ENCODE measurements at regions not wholly inside any gene's neighbourhood (a gene's known extent, or its start where the extent isn't known, plus 50 kb on each side); places are given as distances from the start of the nearest gene placed in this dataset.

GRCh38 chr21:15564907-15565306 is 164.9 kb upstream of the USP25 start:
- no peak for TF ChIP-seq CTCF (IDR thresholded peaks at IDR 0.05; ENCODE audit: unreplicated experiment)
- no TSS peak for BruUV-seq (replicated peaks)
- Mint-ChIP-seq H3K36me3 (ENCODE audit: insufficient read depth, unreplicated experiment) (no peaks in the 10 kb centered on the region), H3K4me1 (ENCODE audit: low read depth, unreplicated experiment) (peaks cover 9% of the 10 kb centered on the region), H3K9me3 (ENCODE audit: low read depth, unreplicated experiment) (no peaks in the 10 kb centered on the region), H3K27me3 (ENCODE audit: unreplicated experiment) (no peaks in the 10 kb centered on the region), H3K27ac (ENCODE audit: unreplicated experiment) (no peak overlapping the region), H3K4me3 (ENCODE audit: low read depth, unreplicated experiment) (no peak overlapping the region)
- intact Hi-C loops (cut with micrococcal nuclease; ENCODE audit: unreplicated experiment) = no loop called here
- no peak for DNase-seq
- CTCF ChIA-PET = no interaction called here

DNA sequence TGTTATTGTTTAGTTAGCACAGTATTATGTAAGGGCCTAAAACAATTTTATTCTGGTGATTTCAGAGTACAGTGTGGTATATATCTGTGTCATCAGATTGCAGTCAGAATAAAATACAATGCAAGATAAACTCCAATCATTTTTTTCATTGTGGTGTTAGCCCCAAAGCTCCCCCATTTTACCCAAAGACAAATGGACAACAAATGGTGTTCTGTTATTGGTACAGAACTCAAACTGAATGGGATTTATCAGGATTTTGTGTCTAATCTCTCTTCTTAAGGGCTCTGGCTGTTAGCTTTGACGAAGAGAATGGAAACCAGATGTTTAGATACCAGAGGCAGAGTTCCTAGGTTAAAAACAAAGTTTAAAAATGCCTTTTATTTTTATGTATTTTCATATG is 163.1 kb upstream of the USP25 start:
- BruUV-seq (replicated peaks) = no TSS peak
- Mint-ChIP-seq H3K36me3 (ENCODE audit: insufficient read depth, unreplicated experiment) (no peaks in the 10 kb centered on the region), H3K27ac (ENCODE audit: unreplicated experiment) (no peak overlapping the region), H3K4me3 (ENCODE audit: low read depth, unreplicated experiment) (no peak overlapping the region), H3K9me3 (ENCODE audit: low read depth, unreplicated experiment) (no peaks in the 10 kb centered on the region), H3K4me1 (ENCODE audit: low read depth, unreplicated experiment) (peaks cover 9% of the 10 kb centered on the region), H3K27me3 (ENCODE audit: unreplicated experiment) (no peaks in the 10 kb centered on the region)
- TF ChIP-seq CTCF (IDR thresholded peaks at IDR 0.05; ENCODE audit: unreplicated experiment) = no peak
- CTCF ChIA-PET = interaction anchor here (0.6 kb wide), 2 partner anchors 25 to 185 kb away, joined by 3 read pairs; no protein-coding TSS in a partner anchor
- no peak for DNase-seq
- intact Hi-C loops (cut with micrococcal nuclease; ENCODE audit: unreplicated experiment) = no loop called here

- Mint-ChIP-seq H3K36me3 (ENCODE audit: insufficient read depth, unreplicated experiment) (no peaks in the 10 kb centered on the region), H3K27ac (ENCODE audit: unreplicated experiment) (no peak overlapping the region), H3K4me1 (ENCODE audit: low read depth, unreplicated experiment) (peaks cover 9% of the 10 kb centered on the region), H3K9me3 (ENCODE audit: low read depth, unreplicated experiment) (no peaks in the 10 kb centered on the region), H3K27me3 (ENCODE audit: unreplicated experiment) (no peaks in the 10 kb centered on the region), H3K4me3 (ENCODE audit: low read depth, unreplicated experiment) (no peak overlapping the region)
- no peak for DNase-seq
- TF ChIP-seq CTCF (IDR thresholded peaks at IDR 0.05; ENCODE audit: unreplicated experiment) = no peak
- intact Hi-C loops (cut with micrococcal nuclease; ENCODE audit: unreplicated experiment) = no loop called here
- no TSS peak for BruUV-seq (replicated peaks)
- CTCF ChIA-PET = no interaction called here
These were observed 162.6 kb upstream of the USP25 start for GRCh38 chr21:15567191-15567590.

GRCh38 chr21:15568516-15568915 is 161.3 kb upstream of the USP25 start:
- Mint-ChIP-seq H3K9me3 (ENCODE audit: low read depth, unreplicated experiment) (no peaks in the 10 kb centered on the region), H3K27ac (ENCODE audit: unreplicated experiment) (no peak overlapping the region), H3K4me1 (ENCODE audit: low read depth, unreplicated experiment) (peaks cover 9% of the 10 kb centered on the region), H3K36me3 (ENCODE audit: insufficient read depth, unreplicated experiment) (no peaks in the 10 kb centered on the region), H3K27me3 (ENCODE audit: unreplicated experiment) (no peaks in the 10 kb centered on the region), H3K4me3 (ENCODE audit: low read depth, unreplicated experiment) (no peak overlapping the region)
- CTCF ChIA-PET = no interaction called here
- intact Hi-C loops (cut with micrococcal nuclease; ENCODE audit: unreplicated experiment) = no loop called here
- DNase-seq = no peak
- BruUV-seq (replicated peaks) = no TSS peak
- TF ChIP-seq CTCF (IDR thresholded peaks at IDR 0.05; ENCODE audit: unreplicated experiment) = no peak

Measured in Calu3 (cell line).